A673 (cell line): ENCODE measurements at regions not wholly inside any gene's neighbourhood (a gene's known extent, or its start where the extent isn't known, plus 50 kb on each side); places are given as distances from the start of the nearest gene placed in this dataset.

Source experiments
- BruUV-seq: library from RNA; stranded (reverse); fragments of 400-500 nt; replicated peaks from 2 replicates; lab custom pipeline; 2021; lab: Mats Ljungman, UMichigan
- CTCF ChIA-PET: fragments of 300-600 bp; sonication (Branson Sonifier 250); formaldehyde crosslinking; loops from one replicate; lab custom pipeline; 2022; ENCODE audit warnings: antibody characterized with exemption; lab: Charles Lee
- POLR2A ChIA-PET: fragments of 300-600 bp; sonication (Branson Sonifier 250); formaldehyde crosslinking; loops from one replicate; lab custom pipeline; 2022; ENCODE audit warnings: antibody characterized with exemption; ENCODE audit not compliant: low non-redundant PET; lab: Charles Lee
- DNase-seq: peaks from one replicate; pipeline ENCODE4 v3.0.0-alpha.2; 2015; ENCODE audit warnings: low spot score
- H3K27ac ChIP-seq: fragments of 200-600 bp; sonication (generic); 2 replicates; pipeline ENCODE4 v1.5.1; 2016; ENCODE audit warnings: mixed run types, low read depth, mild to moderate bottlenecking, mixed read lengths, antibody characterized with exemption, low read length; ENCODE audit not compliant: poor library complexity, severe bottlenecking
- H3K27me3 ChIP-seq: fragments of 200-600 bp; sonication (generic); replicated peaks from 2 replicates; pipeline ENCODE4 v1.6.1; 2017; ENCODE audit warnings: mixed run types, low read depth, mild to moderate bottlenecking, mixed read lengths, antibody characterized with exemption, low read length; ENCODE audit not compliant: insufficient read depth, poor library complexity
- H3K36me3 ChIP-seq: fragments of 200-600 bp; sonication (generic); 2 replicates; pipeline ENCODE4 v1.6.1; 2016; ENCODE audit warnings: mixed run types, mild to moderate bottlenecking, mixed read lengths, antibody characterized with exemption, low read length; ENCODE audit not compliant: insufficient read depth, poor library complexity, severe bottlenecking
- H3K4me1 ChIP-seq: fragments of 200-600 bp; sonication (generic); 2 replicates; pipeline ENCODE4 v1.6.1; 2017; ENCODE audit warnings: mixed run types, mild to moderate bottlenecking, mixed read lengths, antibody characterized with exemption, low read length; ENCODE audit not compliant: insufficient read depth, poor library complexity, severe bottlenecking
- H3K4me3 ChIP-seq: fragments of 200-600 bp; sonication (generic); 2 replicates; pipeline ENCODE4 v1.5.1; 2016; ENCODE audit warnings: low read depth, mixed run types, mild to moderate bottlenecking, mixed read lengths, low read length; ENCODE audit not compliant: poor library complexity, severe bottlenecking
- H3K9me3 ChIP-seq: fragments of 200-600 bp; sonication (generic); 2 replicates; pipeline ENCODE4 v1.6.1; 2016; ENCODE audit warnings: mixed run types, low read depth, mild to moderate bottlenecking, mixed read lengths, antibody characterized with exemption, low read length; ENCODE audit not compliant: poor library complexity, severe bottlenecking
- CTCF ChIP-seq: fragments of 300-800, 200-600 bp; sonication (generic); conservative IDR thresholded peaks from 2 replicates; pipeline ENCODE4 v1.5.1; 2017; ENCODE audit warnings: low read depth, mild to moderate bottlenecking, antibody characterized with exemption, low read length, moderate library complexity, mixed read lengths
- EZH2 ChIP-seq: fragments of 200-600 bp; sonication (generic); IDR thresholded peaks from 2 replicates; pipeline ENCODE4 v1.6.1; 2017; ENCODE audit warnings: borderline replicate concordance, low read depth, mild to moderate bottlenecking, mixed read lengths, antibody characterized with exemption, low read length; ENCODE audit not compliant: poor library complexity, severe bottlenecking
- intact Hi-C: fragments of 100-400 bp; cut with micrococcal nuclease; formaldehyde crosslinking; loops from one replicate; pipeline ENCODE4 v1.10.0; 2022; ENCODE audit not compliant: unreplicated experiment

DNA sequence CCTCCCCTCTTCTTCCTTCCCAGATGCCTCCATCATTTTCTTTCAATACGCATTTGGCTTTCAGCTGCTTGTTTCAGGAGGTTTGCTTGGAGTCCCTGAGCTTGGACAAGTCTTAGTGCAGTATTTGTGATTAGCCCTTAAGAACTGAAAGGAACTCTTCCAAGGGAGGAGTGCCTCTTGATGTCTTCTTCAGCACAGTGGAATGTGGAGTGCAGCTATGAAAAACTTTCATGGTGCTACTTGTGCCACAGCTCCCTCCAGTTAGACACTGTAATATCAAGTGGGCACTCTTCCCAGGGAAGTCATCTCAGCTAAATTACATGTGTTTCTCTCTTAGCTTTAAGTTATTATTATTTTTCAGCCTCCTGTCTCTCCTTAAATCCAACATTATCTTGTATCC lies 173.1 kb downstream of the NECTIN3 start:
- intact Hi-C loops: no loop called here
- BruUV-seq: no TSS peak
- Histone ChIP-seq H3K9me3 (no peaks in the 10 kb centered on the region), H3K4me3 (no peak overlapping the region), H3K27me3 (no peaks in the 10 kb centered on the region), H3K36me3 (no peaks in the 10 kb centered on the region), H3K27ac (no peak overlapping the region), H3K4me1 (peaks cover 5% of the 10 kb centered on the region)
- ChIA-PET POLR2A (interaction anchor here (0.6 kb wide), 1 partner anchor 29 kb away, joined by 3 read pairs; no protein-coding TSS in a partner anchor), CTCF (no interaction called here)
- no peak for TF ChIP-seq EZH2
- TF ChIP-seq CTCF: no peak
- no peak for DNase-seq

- H3K9me3 ChIP-seq: no peaks in the 10 kb centered on the region
- H3K27ac ChIP-seq: no peak overlapping the region
- no TSS peak for BruUV-seq
- intact Hi-C loops: no loop called here
- no peak overlapping the region for H3K4me3 ChIP-seq
- H3K36me3 ChIP-seq: no peaks in the 10 kb centered on the region
- no peak for TF ChIP-seq EZH2
- no peak for TF ChIP-seq CTCF
- H3K4me1 ChIP-seq: peaks cover 5% of the 10 kb centered on the region
- POLR2A ChIA-PET: no interaction called here
- no peaks in the 10 kb centered on the region for H3K27me3 ChIP-seq
- CTCF ChIA-PET: no interaction called here
- peak; percentile 61 for DNase-seq
Measured at GRCh38 chr3:111246967-111247760, 175.5 kb downstream of the NECTIN3 start.

- H3K36me3 ChIP-seq: no peaks in the 10 kb centered on the region
- H3K27ac ChIP-seq: no peak overlapping the region
- POLR2A ChIA-PET: no interaction called here
- no TSS peak for BruUV-seq
- no peak for DNase-seq
- CTCF ChIA-PET: no interaction called here
- no peak overlapping the region for H3K4me3 ChIP-seq
- no peaks in the 10 kb centered on the region for H3K27me3 ChIP-seq
- peaks cover 5% of the 10 kb centered on the region for H3K4me1 ChIP-seq
- H3K9me3 ChIP-seq: no peaks in the 10 kb centered on the region
- intact Hi-C loops: no loop called here
- TF ChIP-seq EZH2: no peak
- no peak for TF ChIP-seq CTCF
Measured at GRCh38 chr3:111248406-111248805, 176.8 kb downstream of the NECTIN3 start.
